Fibroblast of lung (primary cell): ENCODE measurements at regions not wholly inside any gene's neighbourhood (a gene's known extent, or its start where the extent isn't known, plus 50 kb on each side); places are given as distances from the start of the nearest gene placed in this dataset.

Experiments used
- EZH2 ChIP-seq: IDR thresholded peaks from 2 replicates; pipeline ENCODE4 v1.5.1; 2012; ENCODE audit warnings: low read length, control low read depth, mild to moderate bottlenecking; ENCODE audit errors: missing control alignments
- TF ChIP-seq, protein P1 (sequence below), 2 donors: IDR thresholded peaks in 1 of 2; conservative IDR thresholded peaks in 1 of 2; 1 replicate in 1 of 2; 2 replicates in 1 of 2; pipeline ENCODE4 v1.5.1; 2011 to 2012; ENCODE audit warnings: low read length in 2 of 2, control low read depth in 1 of 2, inconsistent platforms in 1 of 2, low read depth in 1 of 2, mild to moderate bottlenecking in 1 of 2

GRCh38 chr21:24205319-24205718 lies 1402.0 kb downstream of the MRPL39 start:
- TF ChIP-seq, protein P1, sequence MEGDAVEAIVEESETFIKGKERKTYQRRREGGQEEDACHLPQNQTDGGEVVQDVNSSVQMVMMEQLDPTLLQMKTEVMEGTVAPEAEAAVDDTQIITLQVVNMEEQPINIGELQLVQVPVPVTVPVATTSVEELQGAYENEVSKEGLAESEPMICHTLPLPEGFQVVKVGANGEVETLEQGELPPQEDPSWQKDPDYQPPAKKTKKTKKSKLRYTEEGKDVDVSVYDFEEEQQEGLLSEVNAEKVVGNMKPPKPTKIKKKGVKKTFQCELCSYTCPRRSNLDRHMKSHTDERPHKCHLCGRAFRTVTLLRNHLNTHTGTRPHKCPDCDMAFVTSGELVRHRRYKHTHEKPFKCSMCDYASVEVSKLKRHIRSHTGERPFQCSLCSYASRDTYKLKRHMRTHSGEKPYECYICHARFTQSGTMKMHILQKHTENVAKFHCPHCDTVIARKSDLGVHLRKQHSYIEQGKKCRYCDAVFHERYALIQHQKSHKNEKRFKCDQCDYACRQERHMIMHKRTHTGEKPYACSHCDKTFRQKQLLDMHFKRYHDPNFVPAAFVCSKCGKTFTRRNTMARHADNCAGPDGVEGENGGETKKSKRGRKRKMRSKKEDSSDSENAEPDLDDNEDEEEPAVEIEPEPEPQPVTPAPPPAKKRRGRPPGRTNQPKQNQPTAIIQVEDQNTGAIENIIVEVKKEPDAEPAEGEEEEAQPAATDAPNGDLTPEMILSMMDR (conservative IDR thresholded peaks at IDR 0.05 in 1 of 2, IDR thresholded peaks at IDR 0.05 in 1 of 2; ENCODE audit: low read depth in 1 of 2, low read length in 2 of 2) = no peak
- no peak for TF ChIP-seq EZH2
